GM15510 (cell line): ENCODE measurements at regions not wholly inside any gene's neighbourhood (a gene's known extent, or its start where the extent isn't known, plus 50 kb on each side); places are given as distances from the start of the nearest gene placed in this dataset.

Experiments used
- POLR2A ChIP-seq: IDR thresholded peaks from 3 replicates; pipeline ENCODE4 v1.6.1; 2011; ENCODE audit warnings: borderline replicate concordance; ENCODE audit not compliant: insufficient read length; ENCODE audit errors: extremely low read depth

DNA sequence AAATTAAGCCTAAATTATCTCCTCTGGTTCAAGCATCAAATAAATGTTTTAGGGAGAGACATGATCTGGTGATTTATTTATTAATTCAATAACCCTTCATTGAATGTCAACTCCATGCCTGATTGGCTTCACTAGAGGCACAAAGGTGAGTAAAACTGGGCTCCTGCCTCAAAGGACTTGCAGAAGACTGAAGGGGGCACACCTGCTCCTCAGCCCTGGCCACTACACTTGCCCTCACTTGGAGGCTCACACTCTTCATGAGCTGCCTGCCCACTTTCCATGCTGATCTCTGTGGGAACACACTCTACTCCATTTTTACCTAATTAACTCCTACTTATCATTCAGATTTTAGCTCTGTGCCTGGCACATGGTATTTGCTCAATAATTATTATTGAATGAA, 84.4 kb upstream of the KCNMB2 start:
- TF ChIP-seq POLR2A, result no peak

DNA sequence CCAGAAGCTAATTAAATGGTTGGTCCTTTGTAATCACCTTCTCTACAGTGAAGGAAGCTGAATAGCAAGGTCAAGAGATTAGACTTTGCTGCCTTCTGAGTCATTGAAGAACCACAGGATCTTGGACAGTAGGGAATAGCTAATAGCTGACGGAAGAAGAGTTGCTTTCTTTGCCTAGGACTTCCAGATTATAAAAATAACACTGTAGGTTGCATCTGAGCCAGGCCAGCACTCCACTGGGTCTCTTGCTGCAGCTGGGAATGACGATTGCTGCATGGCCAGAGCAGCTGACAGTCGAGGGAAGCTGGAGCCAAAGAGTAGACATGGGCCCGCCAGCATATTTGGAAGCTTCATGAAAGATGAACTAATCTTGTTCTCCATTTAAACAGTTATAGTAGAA, 81.5 kb upstream of the KCNMB2 start:
- no peak for TF ChIP-seq POLR2A

DNA sequence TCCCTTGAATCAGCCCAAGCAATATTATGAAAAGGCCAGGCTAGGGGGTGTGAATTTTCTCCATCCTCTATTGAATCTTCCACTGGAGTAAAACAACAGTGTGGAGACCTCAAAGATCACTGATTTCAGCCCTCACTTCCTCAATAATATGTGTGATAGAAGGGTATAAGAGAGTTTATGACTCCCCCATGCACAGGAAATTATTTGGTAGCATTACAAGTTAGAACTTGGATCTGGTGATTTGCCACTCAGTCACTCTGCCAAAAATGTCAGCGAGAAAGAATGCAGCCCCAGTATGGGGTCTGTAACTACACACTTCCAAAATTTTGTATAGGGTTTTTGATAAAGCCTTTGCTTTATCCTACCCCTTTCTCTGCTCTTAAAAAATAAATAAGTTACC, 81.0 kb upstream of the KCNMB2 start:
- TF ChIP-seq POLR2A, result no peak

DNA sequence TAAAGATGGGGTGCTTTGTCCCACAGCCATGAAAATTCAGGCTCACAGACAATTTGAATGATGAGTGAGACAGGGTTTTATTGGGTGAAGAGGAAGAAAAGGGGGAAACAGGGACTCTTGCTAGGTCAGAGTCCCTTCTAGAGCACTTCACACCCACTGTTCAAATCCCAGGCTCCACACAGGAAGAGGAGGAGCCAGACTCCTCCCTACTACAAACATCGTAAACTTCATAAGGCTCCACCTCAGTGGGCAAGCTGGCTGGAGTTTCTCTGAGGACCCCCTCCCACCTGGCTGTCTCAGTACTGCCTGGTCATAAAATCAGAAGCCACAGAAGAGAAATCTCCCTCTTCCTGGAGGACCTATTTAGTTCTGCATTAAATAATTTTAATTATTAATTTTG, 80.3 kb upstream of the KCNMB2 start:
- no peak for TF ChIP-seq POLR2A

DNA sequence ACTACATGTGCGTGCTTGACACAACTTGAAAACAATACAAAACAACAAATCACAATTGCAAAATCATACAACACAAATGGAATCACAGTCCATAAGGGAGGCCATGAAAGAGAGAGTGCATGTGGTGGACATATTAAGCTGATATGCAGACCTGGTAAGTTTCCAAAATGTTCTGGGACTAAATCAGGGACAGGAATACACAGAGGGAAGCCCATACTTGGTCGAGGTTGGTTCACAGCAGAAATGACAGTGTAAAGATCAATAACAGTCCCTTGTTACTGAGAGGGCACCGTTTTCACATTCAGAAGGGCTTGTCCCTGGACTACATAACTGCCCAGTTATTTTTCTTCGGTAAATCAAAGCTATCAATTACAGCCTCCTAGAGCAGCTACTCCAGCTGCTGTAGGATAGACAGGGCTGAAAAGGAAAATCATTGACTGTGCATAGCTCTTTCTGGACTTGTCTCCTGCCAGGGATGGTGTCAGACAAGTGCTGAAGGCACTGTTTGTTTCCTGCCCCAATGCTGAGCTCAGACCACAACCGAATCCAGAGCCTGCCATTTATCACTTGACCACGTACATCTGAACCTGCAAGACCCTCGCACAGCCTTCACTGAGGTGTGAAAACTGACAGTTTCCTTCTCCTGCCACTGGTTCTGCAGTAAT, 79.5 kb upstream of the KCNMB2 start:
- TF ChIP-seq POLR2A, result no peak

DNA sequence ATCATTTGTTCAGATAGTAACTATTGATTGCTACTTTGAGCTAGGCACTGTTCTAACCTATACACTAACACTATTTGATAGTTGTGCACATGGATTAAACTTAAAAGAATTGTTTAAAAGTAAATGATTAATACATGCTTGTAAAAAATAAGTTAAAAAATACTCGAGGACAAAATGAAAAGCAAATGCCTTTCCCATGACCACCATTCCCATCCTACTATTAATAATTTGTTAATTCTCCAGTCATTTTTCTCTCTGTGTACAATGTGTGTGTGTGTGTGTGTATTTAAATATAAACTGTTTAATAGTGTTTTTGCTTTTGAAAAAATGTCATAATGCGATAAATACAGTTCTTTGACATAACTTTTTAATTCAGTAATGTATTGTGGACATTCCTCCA, 78.7 kb upstream of the KCNMB2 start:
- no peak for TF ChIP-seq POLR2A

DNA sequence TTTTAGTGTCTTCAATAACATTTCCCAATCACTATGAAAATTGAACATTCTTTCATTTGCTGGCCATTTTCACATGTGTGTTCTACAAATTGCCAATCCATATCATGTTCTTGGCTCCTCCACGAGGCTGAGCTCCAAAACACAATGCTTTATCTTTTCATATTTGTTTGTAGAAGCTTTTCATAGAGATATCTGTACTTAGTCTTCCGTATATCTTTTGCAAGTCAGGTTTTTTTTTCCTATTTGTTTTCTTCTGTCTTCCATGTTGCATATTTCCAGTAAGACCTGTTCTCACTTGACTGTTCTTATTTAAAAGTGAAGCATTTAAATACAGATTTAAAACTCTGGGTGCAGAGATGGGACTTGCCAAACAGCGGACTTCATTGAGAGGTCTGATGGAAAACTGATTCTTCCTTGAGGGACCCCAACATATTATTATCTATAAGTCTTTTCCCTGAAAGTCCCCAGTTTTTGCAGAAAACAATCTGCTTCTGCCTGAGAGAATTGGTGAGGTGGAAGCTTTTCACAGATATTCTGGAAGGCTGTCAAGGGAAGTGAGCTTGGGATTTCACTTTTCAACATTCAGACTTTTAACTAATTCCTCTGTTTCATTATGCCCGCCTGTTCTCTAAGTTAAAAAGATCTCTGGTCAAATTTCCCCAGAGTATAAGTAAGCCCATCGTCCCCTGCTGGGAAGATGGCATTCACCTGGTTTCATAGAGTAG, 77.8 kb upstream of the KCNMB2 start:
- no peak for TF ChIP-seq POLR2A

DNA sequence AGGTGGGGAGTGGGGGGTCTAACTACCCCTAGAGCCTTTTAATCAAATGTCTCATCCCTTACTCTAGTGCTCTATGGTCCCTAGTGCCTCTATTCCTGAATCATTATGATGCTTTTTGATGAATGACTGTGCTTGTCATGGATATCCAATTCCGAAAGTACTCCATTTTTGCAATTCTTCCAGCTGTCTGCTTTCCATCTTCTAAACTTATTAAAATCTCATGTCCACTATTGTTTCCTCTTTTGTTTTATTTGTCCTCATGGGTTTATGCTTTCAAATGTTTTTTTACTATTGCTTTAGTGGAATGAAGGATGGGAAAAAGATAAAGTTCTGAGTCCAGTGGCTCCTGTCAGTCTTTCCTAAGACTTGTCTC, 77.2 kb upstream of the KCNMB2 start:
- TF ChIP-seq POLR2A, result no peak

DNA sequence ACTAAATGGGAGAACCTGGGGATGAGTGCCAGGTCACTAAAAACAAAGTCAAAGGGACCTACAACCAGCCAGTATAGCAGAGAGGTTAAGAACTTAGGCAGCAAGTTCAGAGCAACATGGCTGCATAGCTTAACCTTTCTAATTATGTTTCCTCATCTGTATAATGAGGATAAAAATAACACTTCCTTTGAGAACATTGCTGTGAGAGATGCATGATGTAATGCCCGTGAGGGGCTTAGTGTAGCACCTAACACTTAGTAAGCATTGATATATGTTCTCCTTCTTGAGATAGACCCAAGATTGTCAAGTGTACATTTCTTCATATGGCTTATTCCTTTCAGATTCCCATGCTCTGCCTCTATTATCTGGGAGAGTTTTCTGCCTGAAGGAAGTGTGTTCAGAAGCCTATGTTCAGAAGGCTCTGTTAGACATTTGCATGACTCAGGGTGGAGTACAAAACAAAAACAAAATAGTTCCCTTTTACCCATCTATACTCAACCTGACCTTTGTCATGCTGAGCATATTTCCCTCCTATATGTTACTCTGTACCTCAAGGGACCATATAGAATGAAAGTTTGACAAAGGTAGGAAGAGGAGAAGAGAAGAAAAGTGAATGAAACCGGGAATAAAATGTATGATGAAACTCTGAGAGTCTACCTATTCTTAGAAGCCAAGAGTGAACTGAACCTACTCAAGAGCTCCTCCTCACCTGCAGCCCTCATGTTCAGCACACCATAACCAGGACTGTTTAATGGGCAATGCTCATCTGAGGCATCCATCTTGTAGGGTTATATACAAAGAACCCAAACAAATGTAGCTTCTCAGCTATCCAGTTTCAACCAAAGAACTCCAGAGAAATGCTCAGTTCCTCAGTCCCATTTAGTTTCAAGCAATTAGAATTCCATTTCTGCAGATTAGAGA, 70.7 kb upstream of the KCNMB2 start:
- TF ChIP-seq POLR2A, result no peak

DNA sequence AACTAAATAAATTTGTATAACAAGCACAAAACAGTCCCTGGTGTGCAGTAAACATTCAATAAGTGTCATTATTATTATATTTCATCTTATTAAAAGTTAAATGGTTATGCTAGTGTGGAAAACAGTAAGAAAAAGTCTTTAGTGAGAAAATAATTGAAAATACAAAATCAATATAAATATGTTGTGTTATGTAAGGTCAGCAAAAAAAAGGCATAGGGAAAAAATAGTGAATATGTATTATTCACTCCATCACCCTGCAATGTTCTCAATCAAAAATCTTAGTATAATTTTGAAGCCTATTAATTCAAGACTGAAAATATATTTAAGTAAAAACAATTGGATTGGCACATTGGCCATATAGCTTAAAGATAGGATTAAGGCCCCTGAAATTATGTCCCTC, 63.3 kb upstream of the KCNMB2 start:
- TF ChIP-seq POLR2A, result no peak

DNA sequence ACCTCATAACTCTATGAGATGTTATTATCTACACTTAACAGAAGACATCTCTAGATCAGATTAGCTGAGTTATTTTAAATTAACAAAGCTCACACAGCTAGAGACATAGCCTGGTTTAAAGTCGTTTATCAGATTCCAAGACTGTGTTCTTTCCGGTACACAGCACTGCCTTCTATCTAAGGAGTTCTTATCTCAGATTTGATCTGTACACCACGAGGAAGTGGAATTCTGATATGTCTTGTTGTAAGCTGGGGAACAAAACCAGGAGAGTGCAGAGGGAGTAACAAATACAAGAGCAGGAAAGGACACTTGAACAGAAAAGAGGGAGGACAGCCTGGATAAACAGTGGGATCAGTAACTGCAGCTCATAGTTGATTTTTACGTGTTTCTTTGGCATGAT, 61.7 kb upstream of the KCNMB2 start:
- TF ChIP-seq POLR2A, result no peak

DNA sequence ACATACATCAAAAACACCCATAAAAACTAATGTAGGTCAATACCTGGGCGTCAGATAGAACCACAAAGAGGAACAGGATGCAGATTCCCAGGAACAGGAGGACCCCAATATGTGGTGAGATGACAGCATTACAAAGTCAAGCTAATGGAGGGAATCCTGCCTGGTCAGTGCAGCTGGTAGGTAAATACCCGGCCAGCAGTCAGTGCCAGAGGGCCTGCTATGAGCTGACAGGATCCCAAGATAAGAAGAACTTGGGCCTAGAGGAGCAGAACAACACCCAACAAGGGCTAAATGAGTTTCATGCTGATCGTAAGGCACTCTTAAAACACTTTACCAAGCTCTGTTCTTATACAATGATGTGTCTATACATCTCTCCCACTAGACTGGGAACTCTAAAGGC, 61.2 kb upstream of the KCNMB2 start:
- no peak for TF ChIP-seq POLR2A

DNA sequence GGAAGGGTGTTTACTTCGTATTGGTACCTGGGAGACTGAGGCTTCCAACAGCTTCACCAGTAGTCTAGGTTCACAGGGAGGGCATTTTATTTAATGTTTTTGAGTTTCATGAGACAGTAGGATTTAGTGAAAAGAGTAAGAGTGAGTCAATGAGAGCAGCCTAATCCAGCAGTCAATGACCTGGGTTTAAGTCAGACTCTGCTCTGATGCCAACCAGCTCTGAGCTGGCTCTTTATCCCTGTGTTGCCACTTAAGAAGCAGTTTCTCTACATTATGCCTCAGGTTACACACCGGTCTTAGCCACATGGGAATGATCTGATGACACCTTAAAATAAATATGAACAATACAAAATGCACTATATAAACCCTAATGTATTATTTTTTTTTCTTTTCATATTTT, 59.4 kb upstream of the KCNMB2 start:
- no peak for TF ChIP-seq POLR2A

DNA sequence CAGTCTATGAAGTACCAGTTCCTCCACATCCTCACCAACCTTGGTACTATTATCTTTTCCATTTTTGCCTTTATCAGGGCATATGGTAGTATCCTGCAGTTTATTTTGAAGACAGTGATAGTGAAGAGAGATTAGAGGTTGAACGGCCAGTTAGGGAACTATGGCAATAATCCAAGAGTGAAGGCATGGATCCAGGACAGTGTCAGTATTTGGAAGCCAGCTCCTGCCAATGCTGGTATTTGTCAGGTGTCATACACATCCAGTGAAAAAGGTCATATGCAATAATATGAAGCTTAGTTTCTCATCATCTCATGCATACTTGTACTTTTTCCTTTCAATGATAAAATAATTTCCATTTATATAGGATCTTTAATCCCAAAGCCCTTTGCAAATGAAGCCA, 56.8 kb upstream of the KCNMB2 start:
- TF ChIP-seq POLR2A, result no peak

DNA sequence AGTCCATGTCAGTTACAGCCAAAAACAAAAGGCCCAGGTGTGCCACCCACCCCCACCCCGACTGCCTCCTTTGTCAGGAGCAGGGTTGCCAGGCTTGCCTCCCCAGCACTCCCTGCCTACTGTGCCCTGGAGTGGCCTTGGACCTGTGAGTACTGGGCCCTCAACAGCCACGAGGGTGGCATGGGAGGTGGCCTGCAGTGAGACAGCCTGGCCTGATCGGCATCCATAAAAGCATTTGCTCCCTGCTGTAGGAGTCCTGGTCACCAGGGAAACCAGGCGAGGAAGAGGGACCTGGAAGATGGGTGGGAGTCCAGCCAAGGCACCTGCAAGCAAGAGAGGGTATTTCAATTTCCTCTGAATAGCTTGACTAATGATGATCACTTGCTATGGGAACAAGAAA, 56.4 kb upstream of the KCNMB2 start:
- TF ChIP-seq POLR2A, result no peak
